Kidney (tissue), 13 donors: ENCODE measurements at regions not wholly inside any gene's neighbourhood (a gene's known extent, or its start where the extent isn't known, plus 50 kb on each side); places are given as distances from the start of the nearest gene placed in this dataset.
A peak's percentile ranks its signal among the peaks of the same experiment; 100 is the strongest.

Experiments
- DNase-seq, 5 donors: peaks; one replicate each; pipeline ENCODE4 v3.0.0-alpha.2; 2013 to 2020
- FAIRE-seq: peaks from 2 replicates; lab custom pipeline; 2012; peaks lifted over from hg19 to GRCh38; lab: Jason Lieb, UNC
- H3K27ac ChIP-seq, 2 donors: one replicate each; pipeline ENCODE4 v1.7.0; 2013; ENCODE audit warnings: low read depth in 2 of 2, low read length in 2 of 2, inconsistent platforms in 1 of 2
- H3K27me3 ChIP-seq: one replicate; pipeline ENCODE4 v1.7.1; 2013; ENCODE audit warnings: low read length, inconsistent platforms; ENCODE audit not compliant: control insufficient read depth, insufficient read depth
- H3K36me3 ChIP-seq, 3 donors: one replicate each; pipeline versions ENCODE4 v1.7.0 to v1.7.1; 2013; ENCODE audit warnings: low read length in 3 of 3, control low read depth in 1 of 3, inconsistent platforms in 1 of 3; ENCODE audit not compliant: insufficient read depth in 3 of 3, control insufficient read depth in 2 of 3
- H3K4me1 ChIP-seq, 3 donors: one replicate each; pipeline versions ENCODE4 v1.7.0 to v1.7.1; 2013; ENCODE audit warnings: low read length in 3 of 3, inconsistent platforms in 1 of 3, low read depth in 1 of 3; ENCODE audit not compliant: control insufficient read depth in 2 of 3, insufficient read depth in 2 of 3
- H3K4me3 ChIP-seq, 3 donors: one replicate each; pipeline versions ENCODE4 v1.7.0 to v1.8.1; 2013; ENCODE audit warnings: low read length in 3 of 3, control low read depth in 1 of 3, inconsistent platforms in 1 of 3
- H3K9ac ChIP-seq, 3 donors: one replicate each; pipeline versions ENCODE4 v1.7.0 to v1.7.1; 2013; ENCODE audit warnings: low read length in 3 of 3, control low read depth in 1 of 3, inconsistent platforms in 1 of 3
- H3K9me3 ChIP-seq, 3 donors: one replicate each; pipeline versions ENCODE4 v1.7.0 to v1.7.1; 2013; ENCODE audit warnings: low read length in 3 of 3, control low read depth in 1 of 3, inconsistent platforms in 1 of 3; ENCODE audit not compliant: control insufficient read depth in 2 of 3, insufficient read depth in 1 of 3
- intact Hi-C: fragments of 100-400 bp; cut with DNase I; formaldehyde crosslinking; loops from one replicate; pipeline ENCODE4 v1.11.1; 2022
- TF ChIP-seq, protein P1 (sequence below): IDR thresholded peaks from 3 replicates; pipeline ENCODE4 v1.5.1; 2012; ENCODE audit warnings: mild to moderate bottlenecking, moderate library complexity, borderline replicate concordance; ENCODE audit not compliant: insufficient read depth; ENCODE audit errors: extremely low read depth
- donor health status: control.
- donor health status: control.
- donor health status: control.
- donor health status: control.
- donor health status: control.
- donor health status: DM: yes; HTN: yes; CAD: no.
- donor health status: Normal renal cell carcinoma (clear cell type).

DNA sequence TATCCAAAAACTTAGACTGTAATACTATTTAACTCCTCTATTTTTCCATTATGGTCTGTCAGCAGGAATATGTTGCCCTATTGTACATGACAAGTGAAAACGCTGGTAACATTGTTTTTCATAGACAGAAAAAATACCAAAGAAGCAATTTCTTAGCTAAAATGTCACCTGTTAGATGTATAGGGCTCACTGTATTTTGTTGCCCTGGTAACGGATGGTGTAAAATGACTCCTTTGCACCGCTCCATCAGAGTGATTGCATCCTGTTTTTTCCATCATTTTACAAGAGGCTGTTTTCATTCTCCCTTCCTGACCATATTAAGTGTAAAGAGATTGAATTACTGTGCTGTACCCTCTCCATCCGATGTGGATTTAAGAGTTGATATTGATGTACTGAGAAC, 460.1 kb upstream of the TLE4 start:
- FAIRE-seq (no peak), DNase-seq (peak in 3 of 5 donors; percentile 27 to 67 (median 45))
- Histone ChIP-seq H3K27me3 (no peaks in the 10 kb centered on the region), H3K4me1 (no peaks in the 10 kb centered on the region), H3K36me3 (no peaks in the 10 kb centered on the region), H3K4me3 (no peak overlapping the region), H3K27ac (no peak overlapping the region), H3K9me3 (peaks cover 0 to 3% (median 0%) of the 10 kb centered on the region in 3 donors), H3K9ac (no peak overlapping the region)
- intact Hi-C loops: no loop called here
- TF ChIP-seq, protein P1, sequence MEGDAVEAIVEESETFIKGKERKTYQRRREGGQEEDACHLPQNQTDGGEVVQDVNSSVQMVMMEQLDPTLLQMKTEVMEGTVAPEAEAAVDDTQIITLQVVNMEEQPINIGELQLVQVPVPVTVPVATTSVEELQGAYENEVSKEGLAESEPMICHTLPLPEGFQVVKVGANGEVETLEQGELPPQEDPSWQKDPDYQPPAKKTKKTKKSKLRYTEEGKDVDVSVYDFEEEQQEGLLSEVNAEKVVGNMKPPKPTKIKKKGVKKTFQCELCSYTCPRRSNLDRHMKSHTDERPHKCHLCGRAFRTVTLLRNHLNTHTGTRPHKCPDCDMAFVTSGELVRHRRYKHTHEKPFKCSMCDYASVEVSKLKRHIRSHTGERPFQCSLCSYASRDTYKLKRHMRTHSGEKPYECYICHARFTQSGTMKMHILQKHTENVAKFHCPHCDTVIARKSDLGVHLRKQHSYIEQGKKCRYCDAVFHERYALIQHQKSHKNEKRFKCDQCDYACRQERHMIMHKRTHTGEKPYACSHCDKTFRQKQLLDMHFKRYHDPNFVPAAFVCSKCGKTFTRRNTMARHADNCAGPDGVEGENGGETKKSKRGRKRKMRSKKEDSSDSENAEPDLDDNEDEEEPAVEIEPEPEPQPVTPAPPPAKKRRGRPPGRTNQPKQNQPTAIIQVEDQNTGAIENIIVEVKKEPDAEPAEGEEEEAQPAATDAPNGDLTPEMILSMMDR: no peak

DNA sequence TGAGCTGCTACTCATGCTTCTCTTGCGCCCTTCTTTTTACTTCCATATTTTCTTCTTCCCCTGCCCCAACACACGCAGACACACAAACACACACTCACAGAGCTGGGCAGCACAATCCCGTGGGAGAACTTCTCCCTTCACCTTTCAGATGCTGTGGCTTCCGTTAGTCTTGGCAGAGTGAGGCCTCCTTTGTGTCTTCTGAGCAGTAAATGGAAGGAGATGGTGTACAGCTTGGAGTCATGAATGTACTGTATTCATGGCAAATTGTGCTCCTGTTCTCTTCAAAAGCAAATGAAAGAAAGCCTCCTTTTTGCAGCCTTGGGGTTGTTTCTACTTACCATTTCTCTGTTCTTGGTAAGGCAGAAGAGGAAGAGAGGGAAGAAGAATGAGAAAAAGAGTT, 456.6 kb upstream of the TLE4 start:
- no peaks in the 10 kb centered on the region for H3K4me1 ChIP-seq
- no peak for DNase-seq
- no peak overlapping the region for H3K9ac ChIP-seq
- no peak overlapping the region for H3K27ac ChIP-seq
- H3K36me3 ChIP-seq: no peaks in the 10 kb centered on the region
- FAIRE-seq: no peak
- no peak overlapping the region for H3K4me3 ChIP-seq
- no peaks in the 10 kb centered on the region for H3K9me3 ChIP-seq
- TF ChIP-seq, protein P1: no peak
- intact Hi-C loops: no loop called here
- H3K27me3 ChIP-seq: no peaks in the 10 kb centered on the region

DNA sequence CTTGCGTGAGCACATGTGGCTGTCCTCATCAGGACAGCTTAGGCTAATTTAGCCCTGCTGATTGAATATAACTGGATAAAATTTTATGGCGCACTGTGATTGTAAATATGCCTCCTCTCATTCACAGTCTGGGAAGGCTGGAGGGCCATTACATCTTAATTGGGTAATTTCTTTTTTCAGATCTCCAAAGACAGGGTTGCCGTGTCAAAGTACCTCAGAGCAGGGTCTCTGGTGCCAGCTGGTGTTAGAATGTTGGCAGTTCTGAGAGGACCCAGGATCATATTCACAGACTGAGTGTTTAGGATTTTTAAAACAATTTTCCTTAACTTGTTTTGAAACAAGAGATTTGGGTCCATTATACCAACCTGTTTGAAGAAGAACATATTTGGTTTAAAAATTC, 455.7 kb upstream of the TLE4 start:
- Histone ChIP-seq H3K9me3 (no peaks in the 10 kb centered on the region), H3K27me3 (no peaks in the 10 kb centered on the region), H3K4me3 (no peak overlapping the region), H3K36me3 (no peaks in the 10 kb centered on the region), H3K9ac (no peak overlapping the region), H3K27ac (no peak overlapping the region), H3K4me1 (no peaks in the 10 kb centered on the region)
- DNase-seq (no peak), FAIRE-seq (no peak)
- intact Hi-C loops: no loop called here
- TF ChIP-seq, protein P1: no peak

DNA sequence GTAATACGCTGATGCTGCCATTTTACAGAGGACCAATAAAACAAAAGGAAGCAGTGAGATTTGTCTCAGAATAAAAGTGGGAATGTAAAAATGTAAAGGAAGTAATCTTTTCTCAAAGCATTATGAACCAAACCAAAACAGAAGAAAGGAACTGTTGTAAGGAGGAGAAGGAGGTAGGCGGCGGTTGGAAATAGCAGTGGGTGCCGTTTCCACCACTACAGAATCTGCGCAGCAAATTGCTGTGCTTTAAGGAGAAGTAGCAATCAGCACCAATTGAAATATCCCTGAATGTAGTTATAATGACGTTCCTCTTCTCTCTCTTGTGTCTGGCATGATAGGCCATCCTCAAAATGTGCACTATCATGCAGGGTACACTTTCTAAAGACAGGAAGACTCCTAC, 455.1 kb upstream of the TLE4 start:
- intact Hi-C loops: no loop called here
- DNase-seq: no peak
- Histone ChIP-seq H3K4me3 (no peak overlapping the region), H3K27me3 (no peaks in the 10 kb centered on the region), H3K9ac (no peak overlapping the region), H3K4me1 (no peaks in the 10 kb centered on the region), H3K36me3 (no peaks in the 10 kb centered on the region), H3K27ac (no peak overlapping the region), H3K9me3 (no peaks in the 10 kb centered on the region)
- no peak for FAIRE-seq
- TF ChIP-seq, protein P1: no peak
